Colon (tissue), 2 donors: ENCODE measurements at regions not wholly inside any gene's neighbourhood (a gene's known extent, or its start where the extent isn't known, plus 50 kb on each side); places are given as distances from the start of the nearest gene placed in this dataset.

Experiments used
- FAIRE-seq: peaks from 2 replicates; lab custom pipeline; 2012; peaks lifted over from hg19 to GRCh38; lab: Jason Lieb, UNC
- donor health status: control.
- donor health status: control.

- no peak for FAIRE-seq
Observed at GRCh38 chr7:156034397-156034796, 222.1 kb upstream of the SHH start.

- FAIRE-seq, result no peak
Observed at GRCh38 chr7:156032973-156033372, 220.7 kb upstream of the SHH start.

GRCh38 chr7:156031679-156032478 lies 219.6 kb upstream of the SHH start:
- no peak for FAIRE-seq

- no peak for FAIRE-seq
Observed at GRCh38 chr7:156029460-156030007, 217.3 kb upstream of the SHH start.

- no peak for FAIRE-seq
Observed at GRCh38 chr7:156028521-156028920, 216.3 kb upstream of the SHH start.

- FAIRE-seq, result no peak
Observed at GRCh38 chr7:156027821-156028220, 215.6 kb upstream of the SHH start.

GRCh38 chr7:156026603-156027002 lies 214.3 kb upstream of the SHH start:
- no peak for FAIRE-seq

GRCh38 chr7:156026076-156026600 lies 213.9 kb upstream of the SHH start:
- FAIRE-seq, result no peak

GRCh38 chr7:156025675-156026074 lies 213.4 kb upstream of the SHH start:
- FAIRE-seq, result no peak

GRCh38 chr7:156024201-156024600 lies 211.9 kb upstream of the SHH start:
- no peak for FAIRE-seq

GRCh38 chr7:156022483-156023459 lies 210.5 kb upstream of the SHH start:
- FAIRE-seq, result no peak

- FAIRE-seq, result no peak
Observed at GRCh38 chr7:156021471-156021870, 209.2 kb upstream of the SHH start.

GRCh38 chr7:156020566-156020965 lies 208.3 kb upstream of the SHH start:
- no peak for FAIRE-seq

- no peak for FAIRE-seq
Observed at GRCh38 chr7:156019776-156020565, 207.7 kb upstream of the SHH start.

GRCh38 chr7:156019308-156019707 lies 207.0 kb upstream of the SHH start:
- FAIRE-seq, result no peak

- FAIRE-seq, result no peak
Observed at GRCh38 chr7:156017916-156018700, 205.8 kb upstream of the SHH start.

- FAIRE-seq, result no peak
Observed at GRCh38 chr7:156017431-156017830, 205.2 kb upstream of the SHH start.

GRCh38 chr7:156015237-156016020 lies 203.2 kb upstream of the SHH start:
- no peak for FAIRE-seq

- no peak for FAIRE-seq
Observed at GRCh38 chr7:156014808-156015207, 202.5 kb upstream of the SHH start.

- no peak for FAIRE-seq
Observed at GRCh38 chr7:156014201-156014600, 201.9 kb upstream of the SHH start.
